ACHN (cell line): ENCODE measurements at regions not wholly inside any gene's neighbourhood (a gene's known extent, or its start where the extent isn't known, plus 50 kb on each side); places are given as distances from the start of the nearest gene placed in this dataset.

Source experiments
- DNase-seq: peaks from one replicate; pipeline ENCODE4 v3.0.0-alpha.2; 2015
- in situ Hi-C: cut with HindIII; loops from 2 replicates; pipeline ENCODE4 v1.10.0; 2017; ENCODE audit warnings: low sequenced_read_pairs, low pct_ligation_motif_present, low pct_unique_long_range_greater_than_20kb

GRCh38 chr4:3391422-3391821, 50.3 kb upstream of the HGFAC start:
- no peak for DNase-seq
- in situ Hi-C loops: no loop called here
